Activated B cell treated with CpG ODN at 0.5 μM for 24 hours (primary cell): ENCODE measurements at regions not wholly inside any gene's neighbourhood (a gene's known extent, or its start where the extent isn't known, plus 50 kb on each side); places are given as distances from the start of the nearest gene placed in this dataset.

Experiments used
- ATAC-seq: fragments of 200-7000 bp; cut with Tn5 transposase; one replicate; pipeline ENCODE4 v1.10.0; 2021; ENCODE audit warnings: low read depth, mild to moderate bottlenecking, moderate library complexity
- CTCF ChIA-PET: fragments of 350-600 bp; sonication (Branson Sonifier 250); formaldehyde crosslinking; loops from one replicate; lab custom pipeline; 2021; ENCODE audit warnings: antibody characterized with exemption; lab: Charles Lee
- POLR2A ChIA-PET: fragments of 350-600 bp; sonication (Branson Sonifier 250); formaldehyde crosslinking; loops from one replicate; lab custom pipeline; 2021; ENCODE audit warnings: antibody characterized with exemption; lab: Charles Lee
- DNase-seq: peaks from one replicate; pipeline ENCODE4 v3.0.0; 2022
- H3K27ac Mint-ChIP-seq: one replicate; pipeline ENCODE4 v1.8.0; 2020; ENCODE audit warnings: mixed read lengths
- H3K27me3 Mint-ChIP-seq: one replicate; pipeline ENCODE4 v1.8.0; 2021; ENCODE audit warnings: mixed read lengths
- H3K36me3 Mint-ChIP-seq: one replicate; pipeline ENCODE4 v1.8.0; 2021; ENCODE audit warnings: low read depth, mixed read lengths
- H3K4me1 Mint-ChIP-seq: one replicate; pipeline ENCODE4 v1.8.0; 2021; ENCODE audit warnings: mixed read lengths
- H3K4me3 Mint-ChIP-seq: one replicate; pipeline ENCODE4 v1.8.0; 2020; ENCODE audit warnings: mild to moderate bottlenecking, mixed read lengths
- H3K9me3 Mint-ChIP-seq: one replicate; pipeline ENCODE4 v1.8.0; 2020; ENCODE audit warnings: mixed read lengths
- intact Hi-C: fragments of 100-400 bp; cut with micrococcal nuclease; formaldehyde crosslinking; loops from one replicate; pipeline ENCODE4 v1.15.1; 2024
- TF ChIP-seq, protein P1 (sequence below): fragments of 200-600 bp; IDR thresholded peaks from one replicate; pipeline ENCODE4 v1.8.0; 2022; ENCODE audit warnings: antibody characterized with exemption, mild to moderate bottlenecking

DNA sequence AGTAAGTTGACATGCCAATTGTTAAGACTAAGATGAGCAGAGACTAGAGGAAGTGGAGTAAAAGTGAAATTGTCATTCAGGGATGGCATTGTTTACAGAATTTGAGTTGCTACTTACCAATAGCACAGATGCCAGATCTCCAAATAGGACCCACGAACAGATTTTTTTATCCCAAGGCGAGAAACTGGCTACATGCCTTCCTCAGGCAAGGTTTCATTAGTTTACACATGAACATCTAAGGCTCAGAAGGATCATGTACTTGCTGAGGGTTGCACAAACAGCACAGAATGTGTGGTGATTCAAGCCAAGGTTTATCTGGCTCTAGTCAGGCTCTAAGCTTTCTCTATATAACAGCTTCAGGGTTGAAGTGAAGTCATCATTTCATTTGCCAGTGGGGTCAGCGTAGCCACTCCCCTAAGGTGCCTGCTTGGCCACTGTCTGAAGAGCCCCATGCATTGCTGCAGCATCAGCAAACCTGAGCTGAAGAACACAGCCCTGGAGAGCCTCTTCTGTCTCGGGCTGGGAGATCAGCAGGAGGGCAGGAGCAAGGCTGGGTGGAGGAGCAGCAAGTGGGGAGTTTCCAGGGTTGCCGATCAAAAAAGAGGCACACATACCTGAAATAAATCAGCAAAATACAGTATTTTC, 193.0 kb upstream of the LCORL start:
- H3K27ac Mint-ChIP-seq: no peak overlapping the region
- intact Hi-C loops: no loop called here
- H3K9me3 Mint-ChIP-seq: no peaks in the 10 kb centered on the region
- no peaks in the 10 kb centered on the region for H3K4me1 Mint-ChIP-seq
- POLR2A ChIA-PET: no interaction called here
- no peak for ATAC-seq
- DNase-seq: no peak
- H3K36me3 Mint-ChIP-seq: no peaks in the 10 kb centered on the region
- H3K4me3 Mint-ChIP-seq: no peak overlapping the region
- peaks cover 6% of the 10 kb centered on the region for H3K27me3 Mint-ChIP-seq
- CTCF ChIA-PET: no interaction called here
- TF ChIP-seq, protein P1, sequence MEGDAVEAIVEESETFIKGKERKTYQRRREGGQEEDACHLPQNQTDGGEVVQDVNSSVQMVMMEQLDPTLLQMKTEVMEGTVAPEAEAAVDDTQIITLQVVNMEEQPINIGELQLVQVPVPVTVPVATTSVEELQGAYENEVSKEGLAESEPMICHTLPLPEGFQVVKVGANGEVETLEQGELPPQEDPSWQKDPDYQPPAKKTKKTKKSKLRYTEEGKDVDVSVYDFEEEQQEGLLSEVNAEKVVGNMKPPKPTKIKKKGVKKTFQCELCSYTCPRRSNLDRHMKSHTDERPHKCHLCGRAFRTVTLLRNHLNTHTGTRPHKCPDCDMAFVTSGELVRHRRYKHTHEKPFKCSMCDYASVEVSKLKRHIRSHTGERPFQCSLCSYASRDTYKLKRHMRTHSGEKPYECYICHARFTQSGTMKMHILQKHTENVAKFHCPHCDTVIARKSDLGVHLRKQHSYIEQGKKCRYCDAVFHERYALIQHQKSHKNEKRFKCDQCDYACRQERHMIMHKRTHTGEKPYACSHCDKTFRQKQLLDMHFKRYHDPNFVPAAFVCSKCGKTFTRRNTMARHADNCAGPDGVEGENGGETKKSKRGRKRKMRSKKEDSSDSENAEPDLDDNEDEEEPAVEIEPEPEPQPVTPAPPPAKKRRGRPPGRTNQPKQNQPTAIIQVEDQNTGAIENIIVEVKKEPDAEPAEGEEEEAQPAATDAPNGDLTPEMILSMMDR: no peak

DNA sequence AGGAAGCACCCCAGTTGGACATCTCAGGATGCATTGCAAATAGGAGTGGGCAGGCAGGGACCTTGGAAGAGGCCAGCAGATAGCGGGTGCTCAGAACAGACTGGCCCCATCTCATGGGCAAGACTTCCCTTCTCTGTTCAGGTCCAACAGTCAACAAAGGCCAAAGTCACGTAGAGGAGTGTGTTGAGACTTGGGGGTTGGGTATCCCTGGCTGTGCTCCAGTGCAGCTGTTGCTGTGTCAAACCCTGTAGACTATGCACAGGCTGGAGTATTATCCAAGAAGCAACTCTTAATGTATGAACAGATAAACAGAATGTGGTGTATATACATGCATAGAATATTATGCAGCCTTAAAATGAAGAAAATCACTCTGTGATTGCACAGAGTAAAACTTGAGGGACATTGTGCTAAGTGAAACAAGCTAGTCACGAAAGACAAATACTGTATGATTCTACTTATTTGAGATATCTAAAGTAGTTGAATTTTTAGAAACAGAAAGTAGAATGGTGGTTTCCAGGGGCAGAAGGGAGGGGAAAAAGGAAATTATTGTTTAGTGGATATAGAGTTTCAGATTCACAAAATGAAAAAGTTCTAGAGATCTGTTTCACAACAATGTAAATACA, 192.1 kb upstream of the LCORL start:
- H3K27me3 Mint-ChIP-seq: peaks cover 6% of the 10 kb centered on the region
- CTCF ChIA-PET: no interaction called here
- ATAC-seq: no peak

DNA sequence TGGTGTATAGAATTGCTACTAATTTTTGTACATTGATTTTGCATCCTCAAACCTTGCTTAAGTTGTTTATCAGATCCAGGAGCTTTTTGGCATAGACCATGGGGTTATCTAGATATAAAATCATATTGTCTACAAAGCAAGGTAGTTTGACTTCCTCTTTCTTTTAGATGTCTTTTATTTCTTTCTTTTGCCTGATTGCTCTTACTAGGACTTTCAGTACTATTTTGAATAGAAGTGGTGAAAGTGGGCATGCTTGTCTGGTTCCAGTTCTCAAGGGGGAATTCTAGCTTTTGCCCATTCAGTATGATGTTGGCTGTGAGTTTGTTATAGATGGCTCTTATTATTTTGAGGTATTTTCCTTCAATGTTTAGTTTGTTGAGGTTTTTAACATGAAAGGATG, 187.9 kb upstream of the LCORL start:
- POLR2A ChIA-PET: no interaction called here
- no peaks in the 10 kb centered on the region for H3K36me3 Mint-ChIP-seq
- H3K27ac Mint-ChIP-seq: no peak overlapping the region
- no peaks in the 10 kb centered on the region for H3K9me3 Mint-ChIP-seq
- intact Hi-C loops: no loop called here
- DNase-seq (no peak), ATAC-seq (no peak)
- H3K4me1 Mint-ChIP-seq: no peaks in the 10 kb centered on the region
- TF ChIP-seq, protein P1: no peak
- CTCF ChIA-PET: no interaction called here
- H3K4me3 Mint-ChIP-seq: no peak overlapping the region
- peaks cover 6% of the 10 kb centered on the region for H3K27me3 Mint-ChIP-seq

More for the DNA sequence above, 192.1 kb upstream of the LCORL start:
- TF ChIP-seq, protein P1: no peak
- POLR2A ChIA-PET: no interaction called here
- Mint-ChIP-seq H3K27ac (no peak overlapping the region), H3K9me3 (no peaks in the 10 kb centered on the region), H3K4me1 (no peaks in the 10 kb centered on the region), H3K4me3 (no peak overlapping the region), H3K36me3 (no peaks in the 10 kb centered on the region)
- intact Hi-C loops: no loop called here
- DNase-seq: no peak

DNA sequence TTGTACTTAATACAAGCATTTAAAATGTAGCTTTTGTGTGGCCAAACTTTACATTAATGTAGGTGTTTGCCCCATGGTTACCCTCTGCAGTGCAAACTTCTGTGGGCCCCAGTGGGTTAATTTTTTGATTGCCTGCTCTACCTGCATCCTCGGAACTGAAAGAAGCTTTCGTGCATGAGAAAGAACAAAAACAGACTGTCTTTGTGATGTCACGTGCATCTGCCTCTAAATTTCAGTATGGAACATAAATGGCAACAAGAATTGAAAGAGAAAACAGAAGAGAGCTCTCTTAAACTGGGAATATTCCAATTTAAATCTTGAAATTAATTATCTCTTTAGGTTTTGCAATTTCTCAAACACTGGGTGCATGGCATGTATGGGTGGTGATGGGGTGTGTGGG, 182.4 kb upstream of the LCORL start:
- intact Hi-C loops: no loop called here
- ATAC-seq (no peak), DNase-seq (no peak)
- H3K36me3 Mint-ChIP-seq: no peaks in the 10 kb centered on the region
- no peak overlapping the region for H3K4me3 Mint-ChIP-seq
- TF ChIP-seq, protein P1: no peak
- H3K9me3 Mint-ChIP-seq: no peaks in the 10 kb centered on the region
- POLR2A ChIA-PET: no interaction called here
- H3K4me1 Mint-ChIP-seq: no peaks in the 10 kb centered on the region
- no peak overlapping the region for H3K27ac Mint-ChIP-seq
- CTCF ChIA-PET: no interaction called here
- peaks cover 2% of the 10 kb centered on the region for H3K27me3 Mint-ChIP-seq

DNA sequence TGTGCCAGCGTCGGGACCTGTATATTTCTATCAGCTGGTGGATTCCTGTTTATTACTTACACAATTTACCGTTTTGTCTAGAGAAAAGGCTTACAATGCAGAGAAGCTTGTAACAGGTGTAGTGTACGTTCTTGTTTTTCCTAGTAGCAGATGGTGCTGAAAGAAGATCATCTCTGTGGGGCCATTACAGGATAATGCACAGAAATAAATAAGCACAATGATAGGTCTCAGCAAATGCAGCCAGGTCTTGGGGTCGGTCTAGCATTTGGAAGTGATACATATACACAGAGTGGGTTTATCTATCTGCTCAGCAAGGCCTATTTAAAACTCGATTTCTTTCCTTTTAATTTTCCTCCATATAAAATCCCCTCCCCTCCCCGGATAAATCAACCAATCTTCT, 180.9 kb upstream of the LCORL start:
- H3K4me3 Mint-ChIP-seq: no peak overlapping the region
- ChIA-PET CTCF (no interaction called here), POLR2A (no interaction called here)
- intact Hi-C loops: no loop called here
- H3K27me3 Mint-ChIP-seq: peaks cover 2% of the 10 kb centered on the region
- no peak overlapping the region for H3K27ac Mint-ChIP-seq
- no peaks in the 10 kb centered on the region for H3K4me1 Mint-ChIP-seq
- H3K36me3 Mint-ChIP-seq: no peaks in the 10 kb centered on the region
- no peaks in the 10 kb centered on the region for H3K9me3 Mint-ChIP-seq
- ATAC-seq (no peak), DNase-seq (no peak)
- TF ChIP-seq, protein P1: no peak
